SHP77 (cell line): ENCODE measurements at regions not wholly inside any gene's neighbourhood (a gene's known extent, or its start where the extent isn't known, plus 50 kb on each side); places are given as distances from the start of the nearest gene placed in this dataset.

Experiments used
- DNase-seq, 2 experiments: peaks; one replicate each; lab custom pipeline; 2025; lab: John Stamatoyannopoulos, UW

- no peak for DNase-seq
Measured at GRCh38 chr2:220855296-220855695, 716.8 kb downstream of the EPHA4 start.

- DNase-seq, result no peak
Measured at GRCh38 chr2:220856486-220856885, 715.6 kb downstream of the EPHA4 start.

DNA sequence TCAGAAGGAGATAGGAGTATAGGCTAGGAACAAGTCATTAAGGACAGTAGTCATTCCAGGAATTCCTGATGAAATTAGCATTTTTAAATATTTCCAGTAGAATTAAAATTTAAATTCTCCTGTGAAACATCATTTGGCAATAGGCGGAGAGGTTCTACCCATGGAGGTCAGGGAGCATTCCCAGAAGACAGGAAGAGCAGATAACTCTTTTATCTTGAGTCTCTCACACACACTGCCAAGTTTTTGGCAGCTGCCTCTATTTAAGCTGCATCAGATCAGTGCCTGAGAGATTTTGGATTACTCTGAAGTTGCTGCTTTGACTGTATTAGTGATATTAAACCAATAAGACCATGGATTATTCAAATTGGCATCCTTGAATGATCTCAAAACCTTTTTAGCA lies 714.7 kb downstream of the EPHA4 start:
- DNase-seq, result no peak

DNA sequence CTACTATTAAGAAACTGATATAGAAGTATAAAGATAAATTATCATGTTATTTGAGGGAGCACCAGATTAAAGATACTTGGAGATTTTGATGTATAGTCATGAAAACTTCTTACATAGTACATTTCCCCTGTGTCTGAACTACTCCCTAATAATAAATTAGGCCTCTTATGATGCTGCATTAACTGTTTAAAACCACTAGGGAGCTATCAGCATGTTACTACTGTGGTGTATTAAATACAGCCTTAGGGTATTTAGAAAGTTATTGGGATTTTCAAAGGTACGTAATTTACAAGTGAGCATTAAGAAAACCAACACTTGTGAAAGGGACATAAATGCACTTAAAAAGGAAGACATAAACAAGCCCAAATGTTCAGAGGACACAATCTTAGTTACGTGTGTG lies 714.0 kb downstream of the EPHA4 start:
- DNase-seq, result no peak

DNA sequence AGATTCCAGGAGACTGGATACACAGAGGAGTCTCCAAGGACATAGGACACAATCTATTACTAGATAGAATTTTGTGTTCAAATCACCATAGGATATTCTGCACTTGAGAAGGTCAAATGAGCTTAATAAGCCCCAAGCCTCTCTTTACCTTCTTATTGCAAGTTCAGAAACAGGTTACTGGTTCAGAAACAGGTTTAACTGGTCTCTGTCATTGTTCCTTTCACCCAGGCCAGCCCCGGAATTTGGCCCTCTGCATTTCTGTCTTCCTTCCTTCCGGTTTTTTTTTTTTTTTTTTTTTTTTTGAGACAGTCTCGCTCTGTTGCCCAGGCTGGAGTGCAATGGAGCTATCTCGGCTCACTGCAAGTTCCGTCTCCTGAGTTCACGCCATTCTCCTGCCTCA lies 700.2 kb downstream of the EPHA4 start:
- DNase-seq, result no peak

- DNase-seq, result no peak
Measured at GRCh38 chr2:220876080-220876824, 695.9 kb downstream of the EPHA4 start.

- DNase-seq, result no peak
Measured at GRCh38 chr2:220877491-220877890, 694.6 kb downstream of the EPHA4 start.

GRCh38 chr2:220877897-220878296 lies 694.2 kb downstream of the EPHA4 start:
- DNase-seq, result no peak

GRCh38 chr2:220880623-220881596 lies 691.2 kb downstream of the EPHA4 start:
- no peak for DNase-seq

GRCh38 chr2:220882507-220882906 lies 689.6 kb downstream of the EPHA4 start:
- no peak for DNase-seq

DNA sequence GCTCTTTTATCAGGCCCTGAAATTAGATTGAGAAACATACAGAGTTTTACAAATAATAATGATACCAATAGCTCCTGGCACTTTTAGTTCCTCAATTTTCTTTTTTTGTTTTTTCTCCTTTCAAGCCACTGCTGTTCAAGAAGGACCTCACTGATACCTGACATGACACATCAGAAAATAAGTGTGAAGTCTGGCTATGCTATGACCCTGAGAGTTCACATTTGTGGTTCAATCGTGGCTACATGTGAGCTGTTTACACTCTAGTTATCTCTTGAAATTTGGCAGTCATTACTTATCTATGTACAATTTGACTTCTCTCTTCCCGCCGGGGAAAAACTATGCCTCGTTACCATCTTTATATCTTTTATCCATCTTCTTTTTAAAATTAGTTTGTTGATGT lies 686.5 kb downstream of the EPHA4 start:
- DNase-seq, result no peak

DNA sequence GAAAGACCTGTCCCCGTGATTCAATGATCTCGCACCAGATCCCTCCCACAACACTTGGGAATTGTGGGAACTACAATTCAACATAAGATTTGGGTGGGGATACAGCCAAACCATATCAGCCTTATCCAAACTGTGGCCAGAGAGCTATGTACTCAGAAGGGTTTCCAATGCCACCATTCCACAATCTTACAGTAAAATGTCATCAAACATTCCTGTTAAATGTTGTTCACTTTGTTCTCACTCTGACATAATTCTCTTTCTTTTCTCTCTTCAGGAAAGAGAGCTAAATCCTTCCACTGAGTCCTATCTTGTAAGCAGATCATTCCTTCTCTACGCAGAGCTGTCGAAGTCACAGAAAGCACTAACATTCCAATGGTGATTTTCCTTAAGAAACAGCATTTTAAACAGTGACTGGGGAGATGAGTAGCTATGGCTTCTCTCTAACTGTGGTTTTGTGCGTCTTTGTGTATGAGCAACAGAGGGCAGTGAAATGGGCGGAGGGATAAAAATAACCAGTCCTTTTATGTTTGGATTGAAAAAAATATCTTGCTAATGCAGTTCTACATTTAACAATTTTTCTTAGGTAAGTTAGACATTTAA lies 684.7 kb downstream of the EPHA4 start:
- no peak for DNase-seq

DNA sequence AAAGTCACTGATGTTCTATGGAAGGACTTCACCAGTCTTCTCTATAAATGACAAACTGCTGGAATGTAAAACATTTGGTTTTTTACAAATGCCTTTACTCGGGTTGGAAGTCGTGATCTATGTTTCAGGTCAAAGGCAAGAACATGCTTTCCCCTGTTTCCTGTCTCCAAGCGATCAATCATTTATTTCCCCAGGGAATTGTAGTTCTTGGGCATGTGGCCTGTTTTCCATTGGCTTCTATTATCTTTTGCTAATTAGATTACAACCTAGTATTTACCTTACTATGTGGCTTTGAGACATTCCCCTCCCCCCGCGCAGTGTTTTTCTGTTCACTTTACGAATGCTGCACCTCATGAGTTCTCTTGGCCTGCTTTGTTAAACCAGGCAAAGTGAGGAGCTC lies 684.2 kb downstream of the EPHA4 start:
- no peak for DNase-seq

DNA sequence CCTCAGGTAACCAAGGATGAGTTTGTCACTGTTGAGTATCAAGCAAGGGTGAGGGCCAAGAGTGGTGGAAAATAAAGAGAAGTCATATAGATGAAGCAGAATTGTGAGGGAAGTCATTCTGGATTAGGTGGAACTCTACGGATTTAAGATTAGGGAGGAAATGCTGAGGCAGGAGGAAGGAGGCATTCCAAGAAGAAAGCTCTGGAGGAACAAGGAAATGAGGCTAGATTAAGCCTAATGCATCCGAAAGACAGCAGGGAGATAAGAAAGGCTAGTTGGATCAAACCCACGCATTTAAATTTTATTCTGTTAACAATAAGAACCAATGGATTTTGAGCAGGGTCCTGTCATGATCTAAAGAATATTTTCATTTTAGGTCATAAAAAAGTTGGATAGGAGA lies 681.2 kb downstream of the EPHA4 start:
- no peak for DNase-seq

GRCh38 chr2:220891405-220891804 lies 680.7 kb downstream of the EPHA4 start:
- DNase-seq, result no peak

DNA sequence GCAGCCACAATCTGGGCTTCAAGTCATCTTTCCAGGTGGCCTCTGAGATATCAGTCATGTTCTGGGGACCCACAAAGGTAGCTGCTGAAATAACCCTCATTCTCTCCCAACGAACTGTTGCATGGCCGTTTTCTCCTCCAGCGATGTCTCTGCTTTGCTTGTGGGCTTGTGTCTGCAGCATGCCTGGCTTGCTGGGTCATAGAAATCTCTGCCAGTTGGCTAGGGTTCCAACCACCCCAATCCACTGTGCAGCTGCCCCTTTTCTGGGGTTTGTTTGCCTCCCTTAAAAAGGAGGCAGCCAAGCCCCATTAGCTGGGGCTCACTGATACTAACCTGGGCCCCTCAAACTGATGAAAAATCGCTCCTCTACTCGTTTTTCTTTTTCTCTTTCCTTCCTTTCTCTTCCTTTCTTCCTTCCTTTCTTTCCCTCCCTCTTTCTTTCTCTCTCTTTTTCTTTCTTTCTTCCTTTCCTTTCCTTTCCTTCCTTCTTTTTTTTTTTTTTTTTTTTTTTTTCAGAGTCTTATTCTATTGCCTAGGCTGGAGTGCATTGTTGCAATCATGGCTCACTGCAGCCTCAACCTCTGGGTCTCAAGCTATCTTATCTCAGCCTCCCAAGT lies 680.0 kb downstream of the EPHA4 start:
- DNase-seq, result no peak

DNA sequence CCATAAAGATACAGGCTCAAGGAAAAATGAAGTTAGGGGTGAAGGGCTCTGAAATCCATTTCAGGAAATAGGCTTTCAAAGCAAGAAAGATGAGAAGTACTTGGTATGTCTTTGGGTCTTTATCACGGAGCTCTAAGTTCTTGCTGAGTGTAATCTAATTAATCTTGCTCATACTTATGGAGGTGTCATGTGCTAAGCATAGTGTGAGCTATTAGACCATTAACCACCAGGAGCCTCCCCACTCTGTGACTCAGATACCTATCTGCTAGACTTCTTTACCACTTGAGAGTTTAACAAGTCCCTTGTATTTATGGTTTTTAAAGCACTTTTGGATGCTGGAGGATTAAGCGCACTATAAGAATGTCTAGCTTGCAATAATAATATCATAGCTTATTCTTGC lies 678.7 kb downstream of the EPHA4 start:
- DNase-seq, result no peak

GRCh38 chr2:220894069-220894468 lies 678.0 kb downstream of the EPHA4 start:
- no peak for DNase-seq

GRCh38 chr2:220899492-220899891 lies 672.6 kb downstream of the EPHA4 start:
- DNase-seq, result no peak

DNA sequence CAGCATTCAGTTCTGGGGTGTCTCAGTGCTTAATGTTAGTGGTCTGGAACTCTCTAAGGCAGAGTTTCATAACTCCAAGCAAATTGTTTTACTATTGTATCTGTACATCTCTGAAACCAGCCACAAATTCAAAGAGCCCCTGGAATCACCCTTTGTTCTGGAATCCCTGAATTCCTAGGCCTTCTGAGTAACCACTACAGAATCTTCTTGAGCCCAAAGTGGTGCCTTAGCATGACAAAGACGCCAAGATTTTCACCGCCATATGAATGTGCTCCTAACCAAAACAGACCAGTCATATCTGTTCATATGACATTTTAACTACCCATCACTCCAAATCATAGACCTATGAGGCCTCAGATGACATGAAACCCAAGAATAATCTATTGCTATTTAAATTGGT lies 668.1 kb downstream of the EPHA4 start:
- DNase-seq, result no peak

DNA sequence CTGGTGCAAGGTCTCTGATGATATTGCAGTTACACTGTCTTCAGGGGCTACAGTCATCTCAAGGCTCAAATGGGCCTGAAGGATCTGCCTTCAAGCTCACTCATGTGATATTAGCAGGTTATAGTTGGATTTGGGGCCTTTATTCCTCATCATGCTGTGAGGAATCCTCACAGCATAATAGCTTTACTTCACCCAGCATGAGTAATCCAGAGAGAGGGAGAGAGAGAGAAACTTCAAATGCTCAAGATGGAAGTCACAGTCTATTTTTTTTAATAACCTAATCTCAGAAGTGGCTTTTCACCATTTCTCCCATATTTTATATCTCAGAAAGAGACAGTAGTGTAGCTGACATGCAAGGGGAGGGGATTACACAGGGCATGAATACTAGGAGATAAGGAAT lies 658.7 kb downstream of the EPHA4 start:
- DNase-seq, result no peak

GRCh38 chr2:220915092-220915623 lies 656.9 kb downstream of the EPHA4 start:
- no peak for DNase-seq
